GM12874 (cell line): ENCODE measurements at regions not wholly inside any gene's neighbourhood (a gene's known extent, or its start where the extent isn't known, plus 50 kb on each side); places are given as distances from the start of the nearest gene placed in this dataset.

Experiments
- TF ChIP-seq, protein P1 (sequence below): IDR thresholded peaks from 2 replicates; pipeline ENCODE4 v1.5.1; 2011; ENCODE audit warnings: low read depth, mild to moderate bottlenecking, control low read depth, low read length, moderate library complexity; ENCODE audit not compliant: insufficient read depth

- TF ChIP-seq, protein P1, sequence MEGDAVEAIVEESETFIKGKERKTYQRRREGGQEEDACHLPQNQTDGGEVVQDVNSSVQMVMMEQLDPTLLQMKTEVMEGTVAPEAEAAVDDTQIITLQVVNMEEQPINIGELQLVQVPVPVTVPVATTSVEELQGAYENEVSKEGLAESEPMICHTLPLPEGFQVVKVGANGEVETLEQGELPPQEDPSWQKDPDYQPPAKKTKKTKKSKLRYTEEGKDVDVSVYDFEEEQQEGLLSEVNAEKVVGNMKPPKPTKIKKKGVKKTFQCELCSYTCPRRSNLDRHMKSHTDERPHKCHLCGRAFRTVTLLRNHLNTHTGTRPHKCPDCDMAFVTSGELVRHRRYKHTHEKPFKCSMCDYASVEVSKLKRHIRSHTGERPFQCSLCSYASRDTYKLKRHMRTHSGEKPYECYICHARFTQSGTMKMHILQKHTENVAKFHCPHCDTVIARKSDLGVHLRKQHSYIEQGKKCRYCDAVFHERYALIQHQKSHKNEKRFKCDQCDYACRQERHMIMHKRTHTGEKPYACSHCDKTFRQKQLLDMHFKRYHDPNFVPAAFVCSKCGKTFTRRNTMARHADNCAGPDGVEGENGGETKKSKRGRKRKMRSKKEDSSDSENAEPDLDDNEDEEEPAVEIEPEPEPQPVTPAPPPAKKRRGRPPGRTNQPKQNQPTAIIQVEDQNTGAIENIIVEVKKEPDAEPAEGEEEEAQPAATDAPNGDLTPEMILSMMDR: no peak
Observed at GRCh38 chr3:153740109-153740508, 381.1 kb upstream of the ARHGEF26 start.

GRCh38 chr3:153744889-153745288 lies 376.3 kb upstream of the ARHGEF26 start:
- TF ChIP-seq, protein P1: no peak

DNA sequence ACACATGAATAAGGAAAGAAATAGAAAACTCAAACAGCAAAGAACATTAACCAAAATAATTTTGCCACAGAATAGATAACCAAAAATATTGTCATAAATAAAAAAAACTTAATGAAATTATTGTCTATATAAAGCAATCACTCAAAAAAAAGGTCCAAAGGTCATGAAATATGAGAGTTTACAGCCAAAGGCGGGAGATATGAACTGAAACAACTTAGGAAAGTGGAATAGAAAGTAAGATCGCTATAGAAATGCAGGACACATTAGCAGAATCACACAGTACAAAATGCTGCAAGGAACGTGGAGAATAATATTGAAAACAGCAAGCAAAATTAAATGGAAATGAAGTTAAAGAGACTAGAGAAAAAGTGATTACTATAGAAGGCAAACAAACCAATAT lies 375.0 kb upstream of the ARHGEF26 start:
- TF ChIP-seq, protein P1: no peak

GRCh38 chr3:153749070-153749610 lies 372.1 kb upstream of the ARHGEF26 start:
- TF ChIP-seq, protein P1: no peak

GRCh38 chr3:153752405-153753027 lies 368.7 kb upstream of the ARHGEF26 start:
- TF ChIP-seq, protein P1: no peak

GRCh38 chr3:153753035-153753434 lies 368.2 kb upstream of the ARHGEF26 start:
- TF ChIP-seq, protein P1: no peak

GRCh38 chr3:153756816-153757215 lies 364.4 kb upstream of the ARHGEF26 start:
- TF ChIP-seq, protein P1: no peak
